ENCODE measurements at regions not wholly inside any gene's neighbourhood (a gene's known extent, or its start where the extent isn't known, plus 50 kb on each side); places are given as distances from the start of the nearest gene placed in this dataset.

DNA sequence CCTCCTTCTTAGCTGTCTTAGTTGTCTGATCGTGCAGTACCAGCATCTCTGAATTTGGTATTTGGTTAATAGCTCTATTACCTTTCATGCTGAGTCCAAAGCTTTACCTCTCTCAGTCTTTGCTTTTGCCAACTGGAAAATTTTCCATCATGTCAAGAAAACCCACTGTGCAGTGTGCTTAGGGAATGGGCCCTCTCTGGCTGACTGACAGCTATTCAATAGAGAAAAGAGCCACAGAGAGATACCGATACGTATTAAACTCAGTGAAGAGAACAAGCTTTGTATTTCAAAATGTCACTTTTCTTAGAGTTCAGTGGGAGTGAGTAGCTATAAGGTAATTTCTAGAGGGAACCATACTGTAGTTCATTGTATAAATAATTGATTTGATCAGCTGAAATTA is 1507.1 kb downstream of the C4orf33 start:
- TF ChIP-seq EZH2 (IDR thresholded peaks at IDR 0.05; ENCODE audit: insufficient read depth, poor library complexity, severe bottlenecking) (no peak), EZH2phosphoT487 (IDR thresholded peaks at IDR 0.05; ENCODE audit: insufficient read depth, low read depth) (no peak)

Data from GM23248 (cell line).